Endothelial cell of umbilical vein (primary cell): ENCODE measurements at regions not wholly inside any gene's neighbourhood (a gene's known extent, or its start where the extent isn't known, plus 50 kb on each side); places are given as distances from the start of the nearest gene placed in this dataset.

Source experiments
- BruUV-seq: library from RNA; stranded (reverse); fragments of 400-500 nt; replicated peaks from 2 replicates; lab custom pipeline; 2021; lab: Mats Ljungman, UMichigan
- CTCF ChIA-PET: fragments of 300-600, 350-600 bp; sonication (Branson Sonifier 250); formaldehyde crosslinking; loops from one replicate; lab custom pipeline; 2021; ENCODE audit warnings: antibody characterized with exemption, inconsistent platforms; lab: Charles Lee
- POLR2A ChIA-PET: fragments of 300-600, 350-600 bp; sonication (Branson Sonifier 250); formaldehyde crosslinking; loops from one replicate; lab custom pipeline; 2021; ENCODE audit warnings: antibody characterized with exemption, inconsistent platforms; lab: Charles Lee
- DNase-seq: peaks from one replicate; pipeline ENCODE4 v3.0.0-alpha.2; 2011; ENCODE audit warnings: low read depth, low spot score
- FAIRE-seq: peaks from 2 replicates; lab custom pipeline; 2011; peaks lifted over from hg19 to GRCh38; lab: Jason Lieb, UNC
- H2AFZ ChIP-seq: 2 replicates; pipeline ENCODE4 v1.6.0; 2012; ENCODE audit warnings: low read depth, low read length, control low read depth, inconsistent platforms
- H3K27ac ChIP-seq: 2 replicates; pipeline ENCODE4 v1.5.1; 2011; ENCODE audit warnings: low read depth, mild to moderate bottlenecking, control low read depth, low read length, moderate library complexity; ENCODE audit not compliant: insufficient read depth
- H3K27me3 ChIP-seq, 2 experiments: 2 replicates each; pipeline versions ENCODE4 v1.6.0 to v1.6.1; 2011; ENCODE audit warnings: low read length in 2 of 2, mixed read lengths in 1 of 2; ENCODE audit not compliant: control insufficient read depth in 2 of 2, insufficient read depth in 2 of 2
- H3K36me3 ChIP-seq, 2 experiments: 2 replicates in 1 of 2; 3 replicates in 1 of 2; pipeline ENCODE4 v1.5.1; 2011; ENCODE audit warnings: low read length in 2 of 2, mild to moderate bottlenecking in 1 of 2, moderate library complexity in 1 of 2; ENCODE audit not compliant: control insufficient read depth in 2 of 2, insufficient read depth in 2 of 2; ENCODE audit errors: extremely low read depth in 1 of 2
- H3K4me1 ChIP-seq: 3 replicates; pipeline ENCODE4 v1.5.1; 2011; ENCODE audit warnings: mild to moderate bottlenecking, low read length; ENCODE audit not compliant: control insufficient read depth, insufficient read depth; ENCODE audit errors: extremely low read depth
- H3K4me2 ChIP-seq: 2 replicates; pipeline ENCODE4 v1.6.1; 2011; ENCODE audit warnings: low read length, control low read depth, mixed read lengths; ENCODE audit not compliant: insufficient read depth
- H3K4me3 ChIP-seq, 3 experiments: fragments of 200-600 bp in 1 of 3; sonication (generic), shearing (Covaris generic) in 1 of 3; replicated peaks in 1 of 3; 2 replicates each; pipeline ENCODE4 v1.5.1; 2011 to 2016; ENCODE audit warnings: control low read depth in 3 of 3, low read length in 3 of 3, mild to moderate bottlenecking in 2 of 3, inconsistent platforms in 1 of 3, low read depth in 1 of 3, moderate library complexity in 1 of 3; ENCODE audit not compliant: insufficient read depth in 1 of 3
- H3K79me2 ChIP-seq: 2 replicates; pipeline ENCODE4 v1.6.0; 2012; ENCODE audit warnings: low read length, inconsistent platforms; ENCODE audit not compliant: control insufficient read depth, insufficient read depth
- H3K9ac ChIP-seq: replicated peaks from 2 replicates; pipeline ENCODE3; 2011; ENCODE audit warnings: low read length, control low read depth; ENCODE audit not compliant: insufficient read depth; ENCODE audit errors: extremely low read depth
- H3K9me1 ChIP-seq: replicated peaks from 3 replicates; pipeline ENCODE4 v1.6.0; 2011; ENCODE audit warnings: mild to moderate bottlenecking, low read length; ENCODE audit not compliant: control insufficient read depth, insufficient read depth; ENCODE audit errors: extremely low read depth
- H3K9me3 ChIP-seq: replicated peaks from 2 replicates; pipeline ENCODE4 v1.5.1; 2012; ENCODE audit warnings: low read length, inconsistent platforms; ENCODE audit not compliant: control insufficient read depth, insufficient read depth
- H4K20me1 ChIP-seq: replicated peaks from 2 replicates; pipeline ENCODE3; 2011; ENCODE audit warnings: mild to moderate bottlenecking, low read length; ENCODE audit not compliant: control insufficient read depth, insufficient read depth; ENCODE audit errors: extremely low read depth
- CTCF ChIP-seq, 2 donors: IDR thresholded peaks; 1 replicate in 1 of 2; 2 replicates in 1 of 2; pipeline ENCODE4 v1.5.1; 2011; ENCODE audit warnings: low read length in 2 of 2, mild to moderate bottlenecking in 2 of 2, moderate library complexity in 2 of 2, control low read depth in 1 of 2, inconsistent platforms in 1 of 2, low read depth in 1 of 2; ENCODE audit not compliant: insufficient read depth in 1 of 2; ENCODE audit errors: extremely low read depth in 1 of 2
- EZH2 ChIP-seq: IDR thresholded peaks from 2 replicates; pipeline ENCODE4 v1.6.1; 2012; ENCODE audit warnings: borderline replicate concordance, low read depth, mild to moderate bottlenecking, moderate library complexity, low read length, inconsistent platforms; ENCODE audit not compliant: severe bottlenecking
- FOS ChIP-seq: IDR thresholded peaks from 2 replicates; pipeline ENCODE4 v1.6.1; 2011; ENCODE audit warnings: mild to moderate bottlenecking, low read length, moderate library complexity, borderline replicate concordance; ENCODE audit not compliant: insufficient read depth
- GATA2 ChIP-seq: IDR thresholded peaks from 2 replicates; pipeline ENCODE4 v1.7.0; 2011; ENCODE audit warnings: low read depth, mild to moderate bottlenecking, moderate library complexity, mixed read lengths, low read length; ENCODE audit not compliant: insufficient read length, insufficient read depth
- JUN ChIP-seq: IDR thresholded peaks from 2 replicates; pipeline ENCODE4 v1.6.1; 2011; ENCODE audit warnings: borderline replicate concordance, low read depth; ENCODE audit not compliant: insufficient read length, insufficient read depth
- MYC ChIP-seq: IDR thresholded peaks from one replicate; pipeline ENCODE4 v1.6.1; 2011; ENCODE audit warnings: mild to moderate bottlenecking, low read depth, low read length
- POLR2A ChIP-seq: IDR thresholded peaks from 2 replicates; pipeline ENCODE4 v1.6.1; 2012; ENCODE audit warnings: low read depth, mild to moderate bottlenecking, control low read depth, low read length
- POLR2AphosphoS5 ChIP-seq: IDR thresholded peaks from 2 replicates; pipeline ENCODE4 v1.6.1; 2012; ENCODE audit warnings: low read depth, mild to moderate bottlenecking, control low read depth, low read length, moderate library complexity; ENCODE audit not compliant: insufficient read depth
- dilution Hi-C: fragments of 300-500 bp; cut with MboI; formaldehyde crosslinking; loops from one replicate; pipeline ENCODE4 v1.15.0; 2019; ENCODE audit warnings: low sequenced_read_pairs; ENCODE audit not compliant: extremely low pct_ligation_motif_present
- intact Hi-C: fragments of 100-400 bp; cut with micrococcal nuclease; formaldehyde crosslinking; loops from one replicate; pipeline ENCODE4 v1.10.0; 2022
- TF ChIP-seq, protein P1 (sequence below): IDR thresholded peaks from 2 replicates; pipeline ENCODE4 v1.6.1; 2011; ENCODE audit not compliant: insufficient read depth, insufficient read length

- no peaks in the 10 kb centered on the region for H3K79me2 ChIP-seq
- H3K27ac ChIP-seq: no peak overlapping the region
- CTCF ChIA-PET: no interaction called here
- no peak overlapping the region for H3K4me3 ChIP-seq
- DNase-seq (no peak), FAIRE-seq (no peak)
- dilution Hi-C loops (no loop called here), intact Hi-C loops (no loop called here)
- no peaks in the 10 kb centered on the region for H3K9me3 ChIP-seq
- H3K36me3 ChIP-seq: no peaks in the 10 kb centered on the region
- no peaks in the 10 kb centered on the region for H3K9me1 ChIP-seq
- no peaks in the 10 kb centered on the region for H3K27me3 ChIP-seq
- H3K4me2 ChIP-seq: no peak overlapping the region
- no peak overlapping the region for H3K9ac ChIP-seq
- no peak overlapping the region for H2AFZ ChIP-seq
- H3K4me1 ChIP-seq: no peaks in the 10 kb centered on the region
- BruUV-seq: no TSS peak
- POLR2A ChIA-PET: no interaction called here
- H4K20me1 ChIP-seq: no peaks in the 10 kb centered on the region
- TF ChIP-seq EZH2 (no peak), JUN (no peak), FOS (no peak), CTCF (IDR thresholded peaks at IDR 0.05; ENCODE audit: extremely low read depth in 1 of 2, insufficient read depth in 1 of 2, low read depth in 1 of 2, low read length in 2 of 2) (no peak), MYC (no peak), POLR2A (no peak), POLR2AphosphoS5 (no peak), GATA2 (no peak)
- TF ChIP-seq, protein P1, sequence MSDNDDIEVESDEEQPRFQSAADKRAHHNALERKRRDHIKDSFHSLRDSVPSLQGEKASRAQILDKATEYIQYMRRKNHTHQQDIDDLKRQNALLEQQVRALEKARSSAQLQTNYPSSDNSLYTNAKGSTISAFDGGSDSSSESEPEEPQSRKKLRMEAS: no peak
Measured at GRCh38 chr2:104410136-104410535, 443.8 kb upstream of the POU3F3 start.
